DND-41 (cell line): ENCODE measurements at regions not wholly inside any gene's neighbourhood (a gene's known extent, or its start where the extent isn't known, plus 50 kb on each side); places are given as distances from the start of the nearest gene placed in this dataset.
"Not testable (repeated sequence)": the region's sequence is repeated elsewhere in the genome, so short reads cannot be mapped to it uniquely, and the experiment has no call there.

ENCODE experiments used
- ATAC-seq: fragments of 200-7000 bp; cut with Tn5 transposase; 3 replicates; pipeline ENCODE4 v1.9.1; 2021; ENCODE audit warnings: low read depth; ENCODE audit not compliant: insufficient read depth
- DNase-seq: peaks from one replicate; pipeline ENCODE4 v3.0.0-alpha.2; 2020
- H2AFZ ChIP-seq: 2 replicates; pipeline ENCODE4 v1.6.0; 2012; ENCODE audit warnings: low read depth, low read length
- H3K27ac ChIP-seq: 2 replicates; pipeline ENCODE4 v1.5.1; 2012; ENCODE audit warnings: low read length, inconsistent platforms
- H3K27me3 ChIP-seq: fragments of 200-600 bp; sonication (generic); 2 replicates; pipeline ENCODE4 v1.6.0; 2012; ENCODE audit warnings: low read length, mild to moderate bottlenecking, inconsistent platforms; ENCODE audit not compliant: insufficient read depth, poor library complexity
- H3K36me3 ChIP-seq: 2 replicates; pipeline ENCODE4 v1.5.1; 2012; ENCODE audit warnings: low read length, inconsistent platforms; ENCODE audit not compliant: insufficient read depth
- H3K4me1 ChIP-seq: 2 replicates; pipeline ENCODE4 v1.5.1; 2012; ENCODE audit warnings: mild to moderate bottlenecking, low read length; ENCODE audit not compliant: insufficient read depth
- H3K4me2 ChIP-seq: 2 replicates; pipeline ENCODE4 v1.6.0; 2012; ENCODE audit warnings: mild to moderate bottlenecking, moderate library complexity, low read length, inconsistent platforms; ENCODE audit not compliant: insufficient read depth
- H3K4me3 ChIP-seq, 2 experiments: fragments of 200-600 bp in 1 of 2; shearing (Covaris generic) in 1 of 2; 2 replicates each; pipeline ENCODE4 v1.5.1; 2012 to 2016; ENCODE audit warnings: inconsistent platforms in 2 of 2, low read length in 2 of 2, mild to moderate bottlenecking in 2 of 2, low read depth in 1 of 2, moderate library complexity in 1 of 2
- H3K79me2 ChIP-seq: 2 replicates; pipeline ENCODE4 v1.6.0; 2012; ENCODE audit warnings: low read length, inconsistent platforms; ENCODE audit not compliant: insufficient read depth
- H3K9ac ChIP-seq: 2 replicates; pipeline ENCODE4 v1.6.0; 2012; ENCODE audit warnings: low read depth, mild to moderate bottlenecking, inconsistent platforms, low read length, moderate library complexity
- H3K9me3 ChIP-seq: 2 replicates; pipeline ENCODE4 v1.5.1; 2012; ENCODE audit warnings: low read length, moderate library complexity, mild to moderate bottlenecking, inconsistent platforms; ENCODE audit not compliant: insufficient read depth, severe bottlenecking
- H4K20me1 ChIP-seq: 2 replicates; pipeline ENCODE4 v1.6.0; 2012; ENCODE audit warnings: low read length; ENCODE audit not compliant: insufficient read depth

- not testable (repeated sequence) for H3K27me3 ChIP-seq, H3K79me2 ChIP-seq, DNase-seq, H3K9me3 ChIP-seq, H3K4me3 ChIP-seq, H3K36me3 ChIP-seq, H3K4me1 ChIP-seq, H3K4me2 ChIP-seq, H4K20me1 ChIP-seq, H3K9ac ChIP-seq, ATAC-seq, H2AFZ ChIP-seq, H3K27ac ChIP-seq
Observed at GRCh38 chr16:32880009-32880408, 204.0 kb upstream of the TP53TG3 start.

GRCh38 chr16:32876718-32877117 is 200.8 kb upstream of the TP53TG3 start:
- not testable (repeated sequence) for DNase-seq, H3K79me2 ChIP-seq, H3K9ac ChIP-seq, H3K4me1 ChIP-seq, H3K27me3 ChIP-seq, ATAC-seq, H3K4me2 ChIP-seq, H3K27ac ChIP-seq, H4K20me1 ChIP-seq, H2AFZ ChIP-seq, H3K9me3 ChIP-seq, H3K36me3 ChIP-seq, H3K4me3 ChIP-seq

GRCh38 chr16:32873783-32874182 is 197.8 kb upstream of the TP53TG3 start:
- not testable (repeated sequence) for DNase-seq, H3K9ac ChIP-seq, H3K4me2 ChIP-seq, H2AFZ ChIP-seq, ATAC-seq, H4K20me1 ChIP-seq, H3K79me2 ChIP-seq, H3K4me3 ChIP-seq, H3K36me3 ChIP-seq, H3K9me3 ChIP-seq, H3K27ac ChIP-seq, H3K27me3 ChIP-seq, H3K4me1 ChIP-seq

GRCh38 chr16:32873120-32873519 is 197.2 kb upstream of the TP53TG3 start:
- H3K4me3 ChIP-seq, H4K20me1 ChIP-seq, H3K4me1 ChIP-seq, H3K27ac ChIP-seq, H3K4me2 ChIP-seq, H3K9ac ChIP-seq, ATAC-seq, H3K79me2 ChIP-seq, H2AFZ ChIP-seq, H3K9me3 ChIP-seq, H3K27me3 ChIP-seq, H3K36me3 ChIP-seq, DNase-seq: not testable (repeated sequence)

- not testable (repeated sequence) for H3K4me3 ChIP-seq, H3K36me3 ChIP-seq, DNase-seq, H3K4me2 ChIP-seq, H3K27ac ChIP-seq, H3K9ac ChIP-seq, H3K4me1 ChIP-seq, H4K20me1 ChIP-seq, H3K27me3 ChIP-seq, ATAC-seq, H3K79me2 ChIP-seq, H3K9me3 ChIP-seq, H2AFZ ChIP-seq
Observed at GRCh38 chr16:32870628-32871027, 194.7 kb upstream of the TP53TG3 start.

GRCh38 chr16:32868334-32868733 is 192.4 kb upstream of the TP53TG3 start:
- H3K79me2 ChIP-seq, H3K4me3 ChIP-seq, H3K4me1 ChIP-seq, H3K27me3 ChIP-seq, ATAC-seq, H2AFZ ChIP-seq, H3K4me2 ChIP-seq, H4K20me1 ChIP-seq, DNase-seq, H3K36me3 ChIP-seq, H3K9ac ChIP-seq, H3K27ac ChIP-seq, H3K9me3 ChIP-seq: not testable (repeated sequence)

GRCh38 chr16:32865284-32865683 is 189.3 kb upstream of the TP53TG3 start:
- H3K27me3 ChIP-seq, H3K9ac ChIP-seq, H3K4me1 ChIP-seq, H4K20me1 ChIP-seq, H3K4me2 ChIP-seq, H3K27ac ChIP-seq, H3K79me2 ChIP-seq, H3K4me3 ChIP-seq, H2AFZ ChIP-seq, H3K36me3 ChIP-seq, H3K9me3 ChIP-seq, DNase-seq: not testable (repeated sequence)
- ATAC-seq, result peak; percentile 73

GRCh38 chr16:32861476-32862201 is 185.7 kb upstream of the TP53TG3 start:
- ATAC-seq, H3K27ac ChIP-seq, H3K27me3 ChIP-seq, H3K4me1 ChIP-seq, DNase-seq, H2AFZ ChIP-seq, H3K4me3 ChIP-seq, H3K79me2 ChIP-seq, H3K9me3 ChIP-seq, H3K36me3 ChIP-seq, H3K4me2 ChIP-seq, H4K20me1 ChIP-seq, H3K9ac ChIP-seq: not testable (repeated sequence)
